ENCODE measurements at regions not wholly inside any gene's neighbourhood (a gene's known extent, or its start where the extent isn't known, plus 50 kb on each side); places are given as distances from the start of the nearest gene placed in this dataset.

- Histone ChIP-seq H3K4me3 (ENCODE audit: low read length, poor library complexity, severe bottlenecking) (no peak overlapping the region), H3K9me3 (ENCODE audit: insufficient read depth, low read depth, low read length) (no peaks in the 10 kb centered on the region), H2AFZ (ENCODE audit: low read length) (no peak overlapping the region)
These were observed 515.8 kb upstream of the COX7C start for GRCh38 chr5:86101966-86102365.

GRCh38 chr5:86108825-86109224 is 508.9 kb upstream of the COX7C start:
- no peaks in the 10 kb centered on the region for H3K79me2 ChIP-seq (ENCODE audit: insufficient read depth, low read length)
- no peak overlapping the region for H3K4me2 ChIP-seq (ENCODE audit: low read depth, low read length, poor library complexity, severe bottlenecking)
- TF ChIP-seq EZH2phosphoT487 (IDR thresholded peaks at IDR 0.05; ENCODE audit: borderline replicate concordance), result no peak
- TF ChIP-seq, protein P1, sequence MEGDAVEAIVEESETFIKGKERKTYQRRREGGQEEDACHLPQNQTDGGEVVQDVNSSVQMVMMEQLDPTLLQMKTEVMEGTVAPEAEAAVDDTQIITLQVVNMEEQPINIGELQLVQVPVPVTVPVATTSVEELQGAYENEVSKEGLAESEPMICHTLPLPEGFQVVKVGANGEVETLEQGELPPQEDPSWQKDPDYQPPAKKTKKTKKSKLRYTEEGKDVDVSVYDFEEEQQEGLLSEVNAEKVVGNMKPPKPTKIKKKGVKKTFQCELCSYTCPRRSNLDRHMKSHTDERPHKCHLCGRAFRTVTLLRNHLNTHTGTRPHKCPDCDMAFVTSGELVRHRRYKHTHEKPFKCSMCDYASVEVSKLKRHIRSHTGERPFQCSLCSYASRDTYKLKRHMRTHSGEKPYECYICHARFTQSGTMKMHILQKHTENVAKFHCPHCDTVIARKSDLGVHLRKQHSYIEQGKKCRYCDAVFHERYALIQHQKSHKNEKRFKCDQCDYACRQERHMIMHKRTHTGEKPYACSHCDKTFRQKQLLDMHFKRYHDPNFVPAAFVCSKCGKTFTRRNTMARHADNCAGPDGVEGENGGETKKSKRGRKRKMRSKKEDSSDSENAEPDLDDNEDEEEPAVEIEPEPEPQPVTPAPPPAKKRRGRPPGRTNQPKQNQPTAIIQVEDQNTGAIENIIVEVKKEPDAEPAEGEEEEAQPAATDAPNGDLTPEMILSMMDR (conservative IDR thresholded peaks at IDR 0.05; ENCODE audit: low read length), result no peak
- H3K4me3 ChIP-seq (ENCODE audit: low read length, poor library complexity, severe bottlenecking), result no peak overlapping the region
- H3K9me3 ChIP-seq (ENCODE audit: insufficient read depth, low read depth, low read length), result no peaks in the 10 kb centered on the region
- no peaks in the 10 kb centered on the region for H3F3A ChIP-seq (ENCODE audit: low read depth)
- no peaks in the 10 kb centered on the region for H4K20me1 ChIP-seq (ENCODE audit: insufficient read depth, low read length, poor library complexity, severe bottlenecking)
- H3K9me2 ChIP-seq (replicated peaks; ENCODE audit: low read depth, low read length), result peaks cover 6% of the 10 kb centered on the region; the same call in 1 of the 2 replicates
- no peak overlapping the region for H3K9ac ChIP-seq (ENCODE audit: low read depth, low read length, poor library complexity, severe bottlenecking)
- H3K4me1 ChIP-seq (ENCODE audit: insufficient read depth, low read length, poor library complexity, severe bottlenecking), result no peaks in the 10 kb centered on the region
- no peaks in the 10 kb centered on the region for H3K27me3 ChIP-seq (ENCODE audit: insufficient read depth, low read length, poor library complexity, severe bottlenecking)
- no peaks in the 10 kb centered on the region for H3K36me3 ChIP-seq (ENCODE audit: insufficient read depth, low read length)
- H2AFZ ChIP-seq (ENCODE audit: low read length), result no peak overlapping the region

More at GRCh38 chr5:86101966-86102365, 515.8 kb upstream of the COX7C start:
- Histone ChIP-seq H3K4me1 (ENCODE audit: insufficient read depth, low read length, poor library complexity, severe bottlenecking) (no peaks in the 10 kb centered on the region), H3F3A (ENCODE audit: low read depth) (no peaks in the 10 kb centered on the region), H3K4me2 (ENCODE audit: low read depth, low read length, poor library complexity, severe bottlenecking) (no peak overlapping the region), H4K20me1 (ENCODE audit: insufficient read depth, low read length, poor library complexity, severe bottlenecking) (no peaks in the 10 kb centered on the region), H3K9ac (ENCODE audit: low read depth, low read length, poor library complexity, severe bottlenecking) (no peak overlapping the region), H3K9me2 (replicated peaks; ENCODE audit: low read depth, low read length) (no peaks in the 10 kb centered on the region), H3K36me3 (ENCODE audit: insufficient read depth, low read length) (no peaks in the 10 kb centered on the region), H3K27me3 (ENCODE audit: insufficient read depth, low read length, poor library complexity, severe bottlenecking) (no peaks in the 10 kb centered on the region), H3K79me2 (ENCODE audit: insufficient read depth, low read length) (no peaks in the 10 kb centered on the region)
- no peak for TF ChIP-seq EZH2phosphoT487 (IDR thresholded peaks at IDR 0.05; ENCODE audit: borderline replicate concordance)
- TF ChIP-seq, protein P1 (conservative IDR thresholded peaks at IDR 0.05; ENCODE audit: low read length), result no peak

DNA sequence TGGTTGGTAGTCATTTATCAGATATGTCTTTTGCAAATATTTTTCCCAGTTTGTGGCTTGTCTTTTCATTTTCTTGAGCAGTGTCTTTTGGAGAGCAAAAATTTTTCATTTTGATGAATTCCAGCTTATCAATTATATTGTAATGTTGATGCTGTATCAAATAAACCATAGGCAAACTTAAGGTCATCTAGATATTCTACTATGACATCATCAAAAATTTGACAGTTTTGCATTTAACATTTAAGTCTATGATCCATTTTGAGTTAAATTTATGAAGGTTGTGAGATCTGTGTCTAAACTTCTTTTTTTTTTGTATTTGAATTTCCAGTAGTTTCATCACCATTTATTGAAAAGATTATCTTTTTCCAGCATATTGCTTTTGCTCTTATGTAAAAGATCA is 505.5 kb upstream of the COX7C start:
- TF ChIP-seq, protein P1 (conservative IDR thresholded peaks at IDR 0.05; ENCODE audit: low read length), result no peak
- no peak for TF ChIP-seq EZH2phosphoT487 (IDR thresholded peaks at IDR 0.05; ENCODE audit: borderline replicate concordance)
- no peak overlapping the region for H2AFZ ChIP-seq (ENCODE audit: low read length)
- H3K4me3 ChIP-seq (ENCODE audit: low read length, poor library complexity, severe bottlenecking), result no peak overlapping the region

More for the DNA sequence above, 505.5 kb upstream of the COX7C start:
- Histone ChIP-seq H3K36me3 (ENCODE audit: insufficient read depth, low read length) (no peaks in the 10 kb centered on the region), H3K27me3 (ENCODE audit: insufficient read depth, low read length, poor library complexity, severe bottlenecking) (no peaks in the 10 kb centered on the region), H3K4me1 (ENCODE audit: insufficient read depth, low read length, poor library complexity, severe bottlenecking) (no peaks in the 10 kb centered on the region), H4K20me1 (ENCODE audit: insufficient read depth, low read length, poor library complexity, severe bottlenecking) (no peaks in the 10 kb centered on the region), H3K9me3 (ENCODE audit: insufficient read depth, low read depth, low read length) (no peaks in the 10 kb centered on the region), H3K9me2 (replicated peaks; ENCODE audit: low read depth, low read length) (peaks cover 6% of the 10 kb centered on the region; the same call in 1 of the 2 replicates), H3K9ac (ENCODE audit: low read depth, low read length, poor library complexity, severe bottlenecking) (no peak overlapping the region), H3F3A (ENCODE audit: low read depth) (no peaks in the 10 kb centered on the region), H3K4me2 (ENCODE audit: low read depth, low read length, poor library complexity, severe bottlenecking) (no peak overlapping the region), H3K79me2 (ENCODE audit: insufficient read depth, low read length) (no peaks in the 10 kb centered on the region)

Data from Loucy (cell line).